ENCODE measurements at regions not wholly inside any gene's neighbourhood (a gene's known extent, or its start where the extent isn't known, plus 50 kb on each side); places are given as distances from the start of the nearest gene placed in this dataset.

- TF ChIP-seq CTCF (conservative IDR thresholded peaks at IDR 0.05; ENCODE audit: low read length) (no peak), EZH2phosphoT487 (IDR thresholded peaks at IDR 0.05; ENCODE audit: borderline replicate concordance, low read depth, low read length) (no peak)
These were observed 92.0 kb upstream of the NEUROD1 start for GRCh38 chr2:181772334-181772733.

All from OCI-LY7 (cell line).